H9 (cell line): ENCODE measurements at regions not wholly inside any gene's neighbourhood (a gene's known extent, or its start where the extent isn't known, plus 50 kb on each side); places are given as distances from the start of the nearest gene placed in this dataset.

Experiments used
- DNase-seq: peaks from one replicate; pipeline ENCODE4 v3.0.0-alpha.2; 2017
- H2AFZ ChIP-seq: one replicate; pipeline ENCODE4 v1.6.1; 2013; ENCODE audit warnings: mild to moderate bottlenecking, low read length, control low read depth, moderate library complexity
- H2AK5ac ChIP-seq: 2 replicates; pipeline ENCODE4 v1.6.1; 2013; ENCODE audit warnings: low read length, control low read depth, mixed read lengths; ENCODE audit not compliant: insufficient read length
- H2BK120ac ChIP-seq: one replicate; pipeline ENCODE4 v1.6.1; 2013; ENCODE audit warnings: low read depth, mild to moderate bottlenecking, low read length, control low read depth, inconsistent platforms; ENCODE audit not compliant: poor library complexity, severe bottlenecking
- H2BK12ac ChIP-seq: 2 replicates; pipeline ENCODE4 v1.6.1; 2013; ENCODE audit warnings: low read length, control low read depth, mixed read lengths, low read depth; ENCODE audit not compliant: insufficient read length
- H2BK15ac ChIP-seq: 2 replicates; pipeline ENCODE4 v1.6.1; 2013; ENCODE audit warnings: low read depth, low read length, control low read depth
- H2BK20ac ChIP-seq: one replicate; pipeline ENCODE4 v1.6.1; 2013; ENCODE audit warnings: low read depth, mild to moderate bottlenecking, low read length, control low read depth, inconsistent platforms; ENCODE audit not compliant: poor library complexity, severe bottlenecking
- H2BK5ac ChIP-seq: 2 replicates; pipeline ENCODE4 v1.6.1; 2013; ENCODE audit warnings: low read length, control low read depth, mixed read lengths; ENCODE audit not compliant: insufficient read length
- H3K14ac ChIP-seq: 2 replicates; pipeline ENCODE4 v1.6.1; 2013; ENCODE audit warnings: low read length, control low read depth; ENCODE audit not compliant: insufficient read depth
- H3K18ac ChIP-seq: 2 replicates; pipeline ENCODE4 v1.6.1; 2013; ENCODE audit warnings: low read depth, mild to moderate bottlenecking, mixed read lengths, low read length, control low read depth; ENCODE audit not compliant: insufficient read length
- H3K23ac ChIP-seq: 2 replicates; pipeline ENCODE4 v1.6.1; 2013; ENCODE audit warnings: low read length, control low read depth, mixed read lengths, low read depth; ENCODE audit not compliant: insufficient read length
- H3K23me2 ChIP-seq: 2 replicates; pipeline ENCODE4 v1.6.1; 2013; ENCODE audit warnings: low read depth, mild to moderate bottlenecking, mixed read lengths, low read length, control low read depth; ENCODE audit not compliant: insufficient read length, poor library complexity, severe bottlenecking
- H3K27ac ChIP-seq: 2 replicates; pipeline ENCODE4 v1.5.1; 2013; ENCODE audit warnings: low read length, control low read depth, mixed read lengths, low read depth; ENCODE audit not compliant: insufficient read length
- H3K27me3 ChIP-seq: 2 replicates; pipeline ENCODE4 v1.6.1; 2013; ENCODE audit warnings: low read length, control low read depth, inconsistent platforms; ENCODE audit not compliant: insufficient read depth
- H3K4ac ChIP-seq: 2 replicates; pipeline ENCODE4 v1.6.1; 2013; ENCODE audit warnings: low read depth, mild to moderate bottlenecking, control low read depth, inconsistent platforms, low read length, moderate library complexity
- H3K4me1 ChIP-seq: 2 replicates; pipeline ENCODE4 v1.6.1; 2013; ENCODE audit warnings: low read length, control low read depth, inconsistent platforms; ENCODE audit not compliant: insufficient read depth
- H3K4me2 ChIP-seq: 2 replicates; pipeline ENCODE4 v1.6.1; 2013; ENCODE audit warnings: low read length, control low read depth, mixed read lengths; ENCODE audit not compliant: insufficient read length, insufficient read depth
- H3K56ac ChIP-seq: 2 replicates; pipeline ENCODE4 v1.6.1; 2013; ENCODE audit warnings: low read depth, mild to moderate bottlenecking, mixed read lengths, low read length, control low read depth; ENCODE audit not compliant: insufficient read length
- H3K79me1 ChIP-seq: 2 replicates; pipeline ENCODE4 v1.6.1; 2013; ENCODE audit warnings: low read depth, mild to moderate bottlenecking, moderate library complexity, low read length, control low read depth, inconsistent platforms; ENCODE audit not compliant: insufficient read depth, poor library complexity, severe bottlenecking
- H3K79me2 ChIP-seq: 2 replicates; pipeline ENCODE4 v1.6.1; 2013; ENCODE audit warnings: low read length, control low read depth, inconsistent platforms; ENCODE audit not compliant: insufficient read depth
- H3K9ac ChIP-seq: 2 replicates; pipeline ENCODE4 v1.6.1; 2013; ENCODE audit warnings: low read length, control low read depth, mixed read lengths; ENCODE audit not compliant: insufficient read length; ENCODE audit errors: extremely low read depth
- H3K9me3 ChIP-seq: one replicate; pipeline ENCODE4 v1.6.1; 2013; ENCODE audit warnings: low read depth, low read length, inconsistent platforms; ENCODE audit not compliant: control insufficient read depth
- H3T11ph ChIP-seq: one replicate; pipeline ENCODE4 v1.6.1; 2013; ENCODE audit warnings: mild to moderate bottlenecking, low read length, control low read depth, inconsistent platforms
- H4K20me1 ChIP-seq: one replicate; pipeline ENCODE4 v1.6.1; 2013; ENCODE audit not compliant: control insufficient read depth, insufficient read length, insufficient read depth
- H4K5ac ChIP-seq: 2 replicates; pipeline ENCODE4 v1.6.1; 2013; ENCODE audit warnings: low read depth, mild to moderate bottlenecking, mixed read lengths, low read length, control low read depth; ENCODE audit not compliant: insufficient read length
- H4K8ac ChIP-seq: replicated peaks from 2 replicates; pipeline ENCODE4 v1.6.1; 2013; ENCODE audit warnings: low read length, control low read depth, mixed read lengths, low read depth; ENCODE audit not compliant: insufficient read length
- H4K91ac ChIP-seq: 2 replicates; pipeline ENCODE4 v1.6.1; 2013; ENCODE audit warnings: low read depth, mild to moderate bottlenecking, moderate library complexity, mixed read lengths, low read length, control low read depth; ENCODE audit not compliant: insufficient read length
- H3K27ac Mint-ChIP-seq, 3 experiments: 2 replicates in 2 of 3; 3 replicates in 1 of 3; pipeline ENCODE4 v1.8.0; 2020 to 2021; ENCODE audit warnings: mixed read lengths in 3 of 3, mild to moderate bottlenecking in 1 of 3, moderate library complexity in 1 of 3
- H3K27me3 Mint-ChIP-seq: 2 replicates; pipeline ENCODE4 v1.8.0; 2021; ENCODE audit warnings: low read depth, mild to moderate bottlenecking, moderate library complexity, mixed read lengths
- H3K36me3 Mint-ChIP-seq, 3 experiments: 2 replicates in 2 of 3; 3 replicates in 1 of 3; pipeline ENCODE4 v1.8.0; 2020 to 2021; ENCODE audit warnings: low read depth in 3 of 3, mixed read lengths in 3 of 3; ENCODE audit not compliant: insufficient read depth in 1 of 3
- H3K4me1 Mint-ChIP-seq, 2 experiments: 2 replicates each; pipeline ENCODE4 v1.8.0; 2020; ENCODE audit warnings: mixed read lengths in 2 of 2
- H3K4me3 Mint-ChIP-seq, 2 experiments: 2 replicates in 1 of 2; 3 replicates in 1 of 2; pipeline ENCODE4 v1.8.0; 2020 to 2021; ENCODE audit warnings: mild to moderate bottlenecking in 2 of 2, mixed read lengths in 2 of 2, moderate library complexity in 1 of 2
- H3K9me3 Mint-ChIP-seq, 2 experiments: 2 replicates in 1 of 2; 3 replicates in 1 of 2; pipeline ENCODE4 v1.8.0; 2020; ENCODE audit warnings: mild to moderate bottlenecking in 2 of 2, mixed read lengths in 2 of 2, moderate library complexity in 1 of 2
- WGBS: extraction: QIAGEN DNeasy Blood & Tissue Kit; methylation state at CpG from one replicate; pipeline ENCODE4 v1.1.7; 2013; ENCODE audit warnings: missing lambda C conversion rate, low lambda C conversion rate, mixed read lengths; ENCODE audit not compliant: insufficient read length; ENCODE audit errors: extremely low coverage; 5-methylcytosine and 5-hydroxymethylcytosine counted together
- TF ChIP-seq, protein P1 (sequence below): fragments of 200-600 bp; sonication (generic); conservative IDR thresholded peaks from 3 replicates; pipeline ENCODE4 v1.8.0; 2021; ENCODE audit warnings: antibody characterized with exemption, mild to moderate bottlenecking

DNA sequence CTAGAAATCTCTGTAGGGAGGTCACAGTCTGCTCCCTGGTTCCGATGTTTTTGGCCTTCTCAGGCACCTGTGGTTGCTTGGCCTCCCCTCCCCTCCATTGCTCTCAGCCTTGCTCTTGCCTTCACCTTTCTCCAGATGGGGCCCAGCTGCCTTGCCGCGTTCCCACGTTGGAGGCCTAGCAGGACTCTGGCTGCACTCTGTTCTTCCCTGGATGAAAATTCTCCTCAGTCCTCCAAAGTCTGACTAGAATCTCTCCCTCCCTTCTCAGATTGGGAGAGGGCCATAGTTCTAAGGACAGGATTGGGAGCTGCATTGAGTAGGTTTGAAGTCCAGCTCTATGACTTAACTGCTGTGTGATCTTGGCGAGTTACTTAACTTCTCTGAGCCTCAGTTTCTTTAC, 213.7 kb upstream of the HABP2 start:
- no peaks in the 10 kb centered on the region for H4K20me1 ChIP-seq
- H3K23me2 ChIP-seq, result no peaks in the 10 kb centered on the region
- no peak for DNase-seq
- Mint-ChIP-seq H3K36me3 (peaks cover 0 to 9% (median under 1%) of the 10 kb centered on the region in 3 experiments; a peak in 4 of 7 replicates), H3K27ac (no peak overlapping the region), H3K4me1 (peaks cover 7 to 11% of the 10 kb centered on the region in 2 experiments), H3K27me3 (peaks cover 4% of the 10 kb centered on the region), H3K4me3 (no peak overlapping the region), H3K9me3 (peaks cover 6 to 11% of the 10 kb centered on the region in 2 experiments)
- no peak overlapping the region for H3K9ac ChIP-seq
- H4K8ac ChIP-seq, result no peak overlapping the region
- H3K14ac ChIP-seq, result no peak overlapping the region
- H3K27me3 ChIP-seq, result no peaks in the 10 kb centered on the region
- no peak overlapping the region for H3K23ac ChIP-seq
- no peak overlapping the region for H3K56ac ChIP-seq
- no peak overlapping the region for H2BK12ac ChIP-seq
- no peak overlapping the region for H3K4me2 ChIP-seq
- no peak overlapping the region for H2BK5ac ChIP-seq
- no peak overlapping the region for H2AK5ac ChIP-seq
- WGBS, result no CpG with 5 or more reads among the region's 5 CpGs
- H4K5ac ChIP-seq, result no peak overlapping the region
- H3K79me2 ChIP-seq, result no peaks in the 10 kb centered on the region
- no peak overlapping the region for H2AFZ ChIP-seq
- no peak overlapping the region for H2BK120ac ChIP-seq
- no peak overlapping the region for H3K4ac ChIP-seq
- no peaks in the 10 kb centered on the region for H3K9me3 ChIP-seq
- no peaks in the 10 kb centered on the region for H3K4me1 ChIP-seq
- H3K79me1 ChIP-seq, result no peaks in the 10 kb centered on the region
- H4K91ac ChIP-seq, result no peak overlapping the region
- H2BK15ac ChIP-seq, result no peak overlapping the region
- TF ChIP-seq, protein P1, sequence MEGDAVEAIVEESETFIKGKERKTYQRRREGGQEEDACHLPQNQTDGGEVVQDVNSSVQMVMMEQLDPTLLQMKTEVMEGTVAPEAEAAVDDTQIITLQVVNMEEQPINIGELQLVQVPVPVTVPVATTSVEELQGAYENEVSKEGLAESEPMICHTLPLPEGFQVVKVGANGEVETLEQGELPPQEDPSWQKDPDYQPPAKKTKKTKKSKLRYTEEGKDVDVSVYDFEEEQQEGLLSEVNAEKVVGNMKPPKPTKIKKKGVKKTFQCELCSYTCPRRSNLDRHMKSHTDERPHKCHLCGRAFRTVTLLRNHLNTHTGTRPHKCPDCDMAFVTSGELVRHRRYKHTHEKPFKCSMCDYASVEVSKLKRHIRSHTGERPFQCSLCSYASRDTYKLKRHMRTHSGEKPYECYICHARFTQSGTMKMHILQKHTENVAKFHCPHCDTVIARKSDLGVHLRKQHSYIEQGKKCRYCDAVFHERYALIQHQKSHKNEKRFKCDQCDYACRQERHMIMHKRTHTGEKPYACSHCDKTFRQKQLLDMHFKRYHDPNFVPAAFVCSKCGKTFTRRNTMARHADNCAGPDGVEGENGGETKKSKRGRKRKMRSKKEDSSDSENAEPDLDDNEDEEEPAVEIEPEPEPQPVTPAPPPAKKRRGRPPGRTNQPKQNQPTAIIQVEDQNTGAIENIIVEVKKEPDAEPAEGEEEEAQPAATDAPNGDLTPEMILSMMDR, result no peak
- no peak overlapping the region for H3K27ac ChIP-seq
- no peak overlapping the region for H3K18ac ChIP-seq
- no peak overlapping the region for H3T11ph ChIP-seq
- H2BK20ac ChIP-seq, result no peak overlapping the region
